ENCODE measurements at regions not wholly inside any gene's neighbourhood (a gene's known extent, or its start where the extent isn't known, plus 50 kb on each side); places are given as distances from the start of the nearest gene placed in this dataset.
A peak's percentile ranks its signal among the peaks of the same experiment; 100 is the strongest.

- ATAC-seq (peak; percentile 68 to 84), DNase-seq (peak in 1 of 2 donors; percentile 27)
- no peaks in the 10 kb centered on the region for H3K9me3 ChIP-seq
- in situ Hi-C loops (cut with MboI; ENCODE audit: low sequenced_read_pairs in 4 of 4) = no loop called here
- no peak for TF ChIP-seq CTCF (IDR thresholded peaks at IDR 0.05 in 4 of 5, conservative IDR thresholded peaks at IDR 0.05 in 1 of 5)
- no peak for TF ChIP-seq POLR2A (IDR thresholded peaks at IDR 0.05)
- H3K36me3 ChIP-seq = no peaks in the 10 kb centered on the region
- H3K27me3 ChIP-seq = no peaks in the 10 kb centered on the region
- intact Hi-C loops (cut with DNase I; ENCODE audit: low total_unique reads) = no loop called here
- H3K4me3 ChIP-seq = no peak overlapping the region
- no peaks in the 10 kb centered on the region for H3K4me1 ChIP-seq
- H3K27ac ChIP-seq = no peak overlapping the region
Observed at GRCh38 chr3:178295292-178295912, 240.8 kb upstream of the KCNMB2 start.

GRCh38 chr3:178297199-178297598 is 239.0 kb upstream of the KCNMB2 start:
- peak; percentile 70 to 73 for ATAC-seq
- Histone ChIP-seq H3K27me3 (no peaks in the 10 kb centered on the region), H3K4me1 (no peaks in the 10 kb centered on the region), H3K4me3 (no peak overlapping the region), H3K9me3 (no peaks in the 10 kb centered on the region), H3K36me3 (no peaks in the 10 kb centered on the region), H3K27ac (peak overlapping the region in 2 of 4 donors; percentile 24 to 44)
- in situ Hi-C loops (cut with MboI; ENCODE audit: low sequenced_read_pairs in 4 of 4) (no loop called here), intact Hi-C loops (cut with DNase I; ENCODE audit: low total_unique reads) (no loop called here)
- TF ChIP-seq CTCF (IDR thresholded peaks at IDR 0.05 in 4 of 5, conservative IDR thresholded peaks at IDR 0.05 in 1 of 5) = no peak
- TF ChIP-seq POLR2A (IDR thresholded peaks at IDR 0.05) = no peak
- DNase-seq = peak in 1 of 2 donors; percentile 18

- ATAC-seq (no peak), DNase-seq (no peak)
- Histone ChIP-seq H3K4me1 (no peaks in the 10 kb centered on the region), H3K27ac (peak overlapping the region in 2 of 4 donors; percentile 24 to 44), H3K9me3 (no peaks in the 10 kb centered on the region), H3K27me3 (no peaks in the 10 kb centered on the region), H3K36me3 (no peaks in the 10 kb centered on the region), H3K4me3 (no peak overlapping the region)
- in situ Hi-C loops (cut with MboI; ENCODE audit: low sequenced_read_pairs in 4 of 4) (no loop called here), intact Hi-C loops (cut with DNase I; ENCODE audit: low total_unique reads) (no loop called here)
- no peak for TF ChIP-seq POLR2A (IDR thresholded peaks at IDR 0.05)
- no peak for TF ChIP-seq CTCF (IDR thresholded peaks at IDR 0.05 in 4 of 5, conservative IDR thresholded peaks at IDR 0.05 in 1 of 5)
Observed at GRCh38 chr3:178297740-178298139, 238.5 kb upstream of the KCNMB2 start.

GRCh38 chr3:178300441-178300959 is 235.7 kb upstream of the KCNMB2 start:
- ATAC-seq (no peak), DNase-seq (no peak)
- H3K36me3 ChIP-seq = no peaks in the 10 kb centered on the region
- H3K9me3 ChIP-seq = no peaks in the 10 kb centered on the region
- H3K27ac ChIP-seq = no peak overlapping the region
- H3K4me1 ChIP-seq = no peaks in the 10 kb centered on the region
- intact Hi-C loops (cut with DNase I; ENCODE audit: low total_unique reads) (no loop called here), in situ Hi-C loops (cut with MboI; ENCODE audit: low sequenced_read_pairs in 4 of 4) (no loop called here)
- H3K27me3 ChIP-seq = no peaks in the 10 kb centered on the region
- TF ChIP-seq CTCF (IDR thresholded peaks at IDR 0.05 in 4 of 5, conservative IDR thresholded peaks at IDR 0.05 in 1 of 5) = no peak
- TF ChIP-seq POLR2A (IDR thresholded peaks at IDR 0.05) = no peak
- H3K4me3 ChIP-seq = no peak overlapping the region
